ENCODE measurements at regions not wholly inside any gene's neighbourhood (a gene's known extent, or its start where the extent isn't known, plus 50 kb on each side); places are given as distances from the start of the nearest gene placed in this dataset.

GRCh38 chr16:48949636-48950035 lies 332.0 kb downstream of the CBLN1 start:
- no peak for DNase-seq (ENCODE audit: low spot score)
- no peak for TF ChIP-seq CTCF (IDR thresholded peaks at IDR 0.05; ENCODE audit: extremely low read depth, missing control alignments)

GRCh38 chr16:48948911-48949310 lies 332.7 kb downstream of the CBLN1 start:
- no peak for DNase-seq (ENCODE audit: low spot score)
- TF ChIP-seq CTCF (IDR thresholded peaks at IDR 0.05; ENCODE audit: extremely low read depth, missing control alignments), result no peak

- DNase-seq (ENCODE audit: low spot score), result no peak
- no peak for TF ChIP-seq CTCF (IDR thresholded peaks at IDR 0.05; ENCODE audit: extremely low read depth, missing control alignments)
Observed at GRCh38 chr16:48947371-48947713, 334.3 kb downstream of the CBLN1 start.

GRCh38 chr16:48946686-48947370 lies 334.8 kb downstream of the CBLN1 start:
- no peak for TF ChIP-seq CTCF (IDR thresholded peaks at IDR 0.05; ENCODE audit: extremely low read depth, missing control alignments)
- DNase-seq (ENCODE audit: low spot score), result no peak

GRCh38 chr16:48942996-48943395 lies 333.0 kb upstream of the N4BP1 start:
- TF ChIP-seq CTCF (IDR thresholded peaks at IDR 0.05; ENCODE audit: extremely low read depth, missing control alignments), result no peak
- DNase-seq (ENCODE audit: low spot score), result no peak

- DNase-seq (ENCODE audit: low spot score), result no peak
- TF ChIP-seq CTCF (IDR thresholded peaks at IDR 0.05; ENCODE audit: extremely low read depth, missing control alignments), result no peak
Observed at GRCh38 chr16:48936811-48937210, 326.8 kb upstream of the N4BP1 start.

- DNase-seq (ENCODE audit: low spot score), result no peak
- no peak for TF ChIP-seq CTCF (IDR thresholded peaks at IDR 0.05; ENCODE audit: extremely low read depth, missing control alignments)
Observed at GRCh38 chr16:48932216-48932855, 322.4 kb upstream of the N4BP1 start.
